Colonic mucosa (tissue), 4 donors: ENCODE measurements at regions not wholly inside any gene's neighbourhood (a gene's known extent, or its start where the extent isn't known, plus 50 kb on each side); places are given as distances from the start of the nearest gene placed in this dataset.

Source experiments
- DNase-seq: peaks from one replicate; pipeline ENCODE4 v3.0.0-alpha.2; 2020
- H3K27ac ChIP-seq: fragments of 200-600 bp; one replicate; pipeline ENCODE4 v1.8.0; 2021
- H3K27me3 ChIP-seq: fragments of 200-600 bp; one replicate; pipeline ENCODE4 v1.8.0; 2021
- H3K36me3 ChIP-seq: fragments of 200-600 bp; one replicate; pipeline ENCODE4 v1.8.0; 2021
- H3K4me1 ChIP-seq: fragments of 200-600 bp; one replicate; pipeline ENCODE4 v1.8.0; 2021; ENCODE audit warnings: mild to moderate bottlenecking
- H3K4me3 ChIP-seq: fragments of 200-600 bp; one replicate; pipeline ENCODE4 v1.8.0; 2021
- H3K9ac ChIP-seq, 2 donors: one replicate each; pipeline ENCODE4 v1.7.0; 2013; ENCODE audit warnings: control low read depth in 2 of 2, low read depth in 2 of 2, low read length in 2 of 2
- H3K9me3 ChIP-seq: fragments of 200-600 bp; one replicate; pipeline ENCODE4 v1.8.0; 2021
- intact Hi-C: fragments of 100-400 bp; cut with DNase I; formaldehyde crosslinking; loops from one replicate; pipeline ENCODE4 v1.14.1; 2022
- TF ChIP-seq, protein P1 (sequence below): fragments of 200-600 bp; IDR thresholded peaks from one replicate; pipeline ENCODE4 v1.8.0; 2022; ENCODE audit warnings: antibody characterized with exemption, mild to moderate bottlenecking
- donor health status: healthy.
- donor health status: DM: no; HTN: no; CAD: no.
- donor health status: DM: no; HTN: no; CAD: no.

DNA sequence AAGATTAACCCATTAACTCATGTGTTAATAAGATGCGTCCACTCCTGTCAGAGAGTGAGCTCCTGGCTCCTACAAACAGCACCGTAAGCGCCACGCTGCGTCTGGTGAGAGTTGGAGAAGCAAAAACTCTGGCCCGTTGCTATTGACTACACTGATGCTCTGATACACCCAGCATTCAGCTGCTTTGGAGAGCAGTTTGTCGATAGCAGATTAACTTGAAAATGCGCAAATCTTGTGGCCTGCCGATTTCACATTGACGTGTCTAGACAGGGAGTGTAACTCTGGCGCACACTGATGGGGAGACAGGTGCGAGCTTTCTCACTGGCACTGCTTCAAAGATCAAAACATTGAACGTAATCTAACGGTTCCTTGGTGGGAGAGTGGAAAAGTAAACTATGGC lies 151.7 kb upstream of the RPS6KA2 start:
- no peak for DNase-seq
- Histone ChIP-seq H3K4me3 (no peak overlapping the region), H3K9me3 (no peaks in the 10 kb centered on the region), H3K36me3 (no peaks in the 10 kb centered on the region), H3K9ac (no peak overlapping the region), H3K27me3 (no peaks in the 10 kb centered on the region), H3K4me1 (no peaks in the 10 kb centered on the region), H3K27ac (no peak overlapping the region)
- TF ChIP-seq, protein P1, sequence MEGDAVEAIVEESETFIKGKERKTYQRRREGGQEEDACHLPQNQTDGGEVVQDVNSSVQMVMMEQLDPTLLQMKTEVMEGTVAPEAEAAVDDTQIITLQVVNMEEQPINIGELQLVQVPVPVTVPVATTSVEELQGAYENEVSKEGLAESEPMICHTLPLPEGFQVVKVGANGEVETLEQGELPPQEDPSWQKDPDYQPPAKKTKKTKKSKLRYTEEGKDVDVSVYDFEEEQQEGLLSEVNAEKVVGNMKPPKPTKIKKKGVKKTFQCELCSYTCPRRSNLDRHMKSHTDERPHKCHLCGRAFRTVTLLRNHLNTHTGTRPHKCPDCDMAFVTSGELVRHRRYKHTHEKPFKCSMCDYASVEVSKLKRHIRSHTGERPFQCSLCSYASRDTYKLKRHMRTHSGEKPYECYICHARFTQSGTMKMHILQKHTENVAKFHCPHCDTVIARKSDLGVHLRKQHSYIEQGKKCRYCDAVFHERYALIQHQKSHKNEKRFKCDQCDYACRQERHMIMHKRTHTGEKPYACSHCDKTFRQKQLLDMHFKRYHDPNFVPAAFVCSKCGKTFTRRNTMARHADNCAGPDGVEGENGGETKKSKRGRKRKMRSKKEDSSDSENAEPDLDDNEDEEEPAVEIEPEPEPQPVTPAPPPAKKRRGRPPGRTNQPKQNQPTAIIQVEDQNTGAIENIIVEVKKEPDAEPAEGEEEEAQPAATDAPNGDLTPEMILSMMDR = no peak
- intact Hi-C loops = loop anchor here (5.0 kb wide), 1 partner anchor 364 kb away; no protein-coding TSS in a partner anchor

GRCh38 chr6:166778046-166778445 lies 151.0 kb upstream of the RPS6KA2 start:
- no peaks in the 10 kb centered on the region for H3K4me1 ChIP-seq
- H3K4me3 ChIP-seq = no peak overlapping the region
- no peaks in the 10 kb centered on the region for H3K36me3 ChIP-seq
- no peak overlapping the region for H3K9ac ChIP-seq
- TF ChIP-seq, protein P1 = no peak
- no peak for DNase-seq
- intact Hi-C loops = loop anchor here (5.0 kb wide), 1 partner anchor 364 kb away; no protein-coding TSS in a partner anchor
- H3K9me3 ChIP-seq = no peaks in the 10 kb centered on the region
- H3K27me3 ChIP-seq = no peaks in the 10 kb centered on the region
- H3K27ac ChIP-seq = no peak overlapping the region

GRCh38 chr6:166777096-166777630 lies 150.1 kb upstream of the RPS6KA2 start:
- H3K4me3 ChIP-seq = no peak overlapping the region
- TF ChIP-seq, protein P1 = no peak
- H3K27ac ChIP-seq = no peak overlapping the region
- H3K4me1 ChIP-seq = no peaks in the 10 kb centered on the region
- no peak for DNase-seq
- H3K9me3 ChIP-seq = no peaks in the 10 kb centered on the region
- intact Hi-C loops = loop anchor here (5.0 kb wide), 1 partner anchor 365 kb away; no protein-coding TSS in a partner anchor
- H3K27me3 ChIP-seq = no peaks in the 10 kb centered on the region
- no peak overlapping the region for H3K9ac ChIP-seq
- no peaks in the 10 kb centered on the region for H3K36me3 ChIP-seq

DNA sequence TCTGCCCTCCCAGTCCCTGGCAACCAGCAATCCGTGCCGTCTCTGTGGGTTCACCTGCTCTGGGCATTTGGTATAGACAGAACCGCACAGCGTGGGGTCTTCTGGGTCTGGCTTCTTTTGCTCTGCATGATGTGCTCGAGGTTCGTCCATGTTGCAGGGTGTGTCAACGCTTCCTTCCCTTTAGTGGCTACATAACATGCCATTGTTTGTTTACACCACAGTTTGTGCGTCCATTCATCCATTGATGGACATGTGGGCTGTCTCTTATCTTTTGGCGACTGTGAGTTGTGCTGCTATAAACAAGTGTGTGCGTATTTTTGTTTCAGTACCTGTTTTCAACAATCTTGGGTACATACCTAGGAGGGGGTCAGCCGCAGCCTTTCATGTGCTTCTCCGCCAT lies 149.5 kb upstream of the RPS6KA2 start:
- TF ChIP-seq, protein P1 = no peak
- H3K27me3 ChIP-seq = no peaks in the 10 kb centered on the region
- H3K9me3 ChIP-seq = no peaks in the 10 kb centered on the region
- H3K9ac ChIP-seq = no peak overlapping the region
- no peaks in the 10 kb centered on the region for H3K36me3 ChIP-seq
- no peak for DNase-seq
- no peak overlapping the region for H3K4me3 ChIP-seq
- intact Hi-C loops = loop anchor here (5.0 kb wide), 1 partner anchor 366 kb away; no protein-coding TSS in a partner anchor
- no peaks in the 10 kb centered on the region for H3K4me1 ChIP-seq
- no peak overlapping the region for H3K27ac ChIP-seq

- DNase-seq = no peak
- H3K4me1 ChIP-seq = no peaks in the 10 kb centered on the region
- TF ChIP-seq, protein P1 = no peak
- H3K27me3 ChIP-seq = no peaks in the 10 kb centered on the region
- no peak overlapping the region for H3K4me3 ChIP-seq
- H3K9me3 ChIP-seq = no peaks in the 10 kb centered on the region
- no peak overlapping the region for H3K27ac ChIP-seq
- H3K36me3 ChIP-seq = no peaks in the 10 kb centered on the region
- intact Hi-C loops = loop anchor here (5.0 kb wide), 1 partner anchor 366 kb away; no protein-coding TSS in a partner anchor
- no peak overlapping the region for H3K9ac ChIP-seq
Measured at GRCh38 chr6:166775923-166776220, 148.8 kb upstream of the RPS6KA2 start.
